Posterior vena cava (tissue), 2 donors: ENCODE measurements at regions not wholly inside any gene's neighbourhood (a gene's known extent, or its start where the extent isn't known, plus 50 kb on each side); places are given as distances from the start of the nearest gene placed in this dataset.
"Not testable (repeated sequence)": the region's sequence is repeated elsewhere in the genome, so short reads cannot be mapped to it uniquely, and the experiment has no call there.

Source experiments
- DNase-seq: peaks from one replicate; pipeline ENCODE4 v3.0.0-alpha.2; 2020; ENCODE audit warnings: low spot score
- intact Hi-C, 2 donors: fragments of 100-400 bp; cut with DNase I; formaldehyde crosslinking; loops; one replicate each; pipeline versions ENCODE4 v1.14.1 to v1.14.2; 2022 to 2023
- donor health status: DM: yes; HTN: yes; CAD: no.
- donor health status: DM: yes; HTN: yes; CAD: no.

DNA sequence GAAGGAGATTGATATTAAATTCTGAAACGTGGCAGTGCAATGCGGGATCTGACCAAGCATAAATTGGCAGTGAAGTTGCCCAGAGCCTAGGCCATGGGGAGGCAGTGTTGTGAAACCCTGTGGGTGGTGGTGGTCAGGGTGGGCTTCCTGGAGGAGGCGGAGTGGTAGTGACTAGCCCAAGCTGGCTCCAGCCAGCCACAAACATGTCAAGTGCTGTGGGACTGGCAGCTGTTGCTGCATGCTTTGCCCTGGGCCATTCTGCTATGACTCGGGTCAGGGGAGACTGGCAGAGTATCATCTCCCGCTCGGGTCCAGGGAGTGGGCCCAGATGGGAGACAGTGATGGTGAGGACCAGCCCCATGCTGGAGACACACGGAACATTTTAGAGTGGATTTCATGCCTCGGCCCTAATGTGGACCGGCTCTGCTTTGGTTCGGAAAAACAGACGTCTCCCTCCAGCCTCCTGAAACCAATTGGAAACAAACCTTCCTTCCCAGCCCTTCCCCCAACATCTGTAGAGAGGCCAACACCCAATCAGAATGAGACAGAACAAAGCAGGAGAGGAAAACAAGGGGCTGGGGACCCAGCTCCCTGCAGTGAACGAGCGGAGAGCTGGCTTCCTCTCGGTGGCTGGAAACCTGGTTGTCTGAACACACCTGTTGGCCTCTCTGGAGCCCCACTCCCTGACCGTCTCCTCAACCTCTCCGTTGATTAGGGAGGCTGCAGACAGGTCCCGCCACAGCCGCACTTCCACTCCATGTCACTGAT is 58.2 kb downstream of the TMEM270 start:
- no peak for DNase-seq
- intact Hi-C loops = no loop called here

DNA sequence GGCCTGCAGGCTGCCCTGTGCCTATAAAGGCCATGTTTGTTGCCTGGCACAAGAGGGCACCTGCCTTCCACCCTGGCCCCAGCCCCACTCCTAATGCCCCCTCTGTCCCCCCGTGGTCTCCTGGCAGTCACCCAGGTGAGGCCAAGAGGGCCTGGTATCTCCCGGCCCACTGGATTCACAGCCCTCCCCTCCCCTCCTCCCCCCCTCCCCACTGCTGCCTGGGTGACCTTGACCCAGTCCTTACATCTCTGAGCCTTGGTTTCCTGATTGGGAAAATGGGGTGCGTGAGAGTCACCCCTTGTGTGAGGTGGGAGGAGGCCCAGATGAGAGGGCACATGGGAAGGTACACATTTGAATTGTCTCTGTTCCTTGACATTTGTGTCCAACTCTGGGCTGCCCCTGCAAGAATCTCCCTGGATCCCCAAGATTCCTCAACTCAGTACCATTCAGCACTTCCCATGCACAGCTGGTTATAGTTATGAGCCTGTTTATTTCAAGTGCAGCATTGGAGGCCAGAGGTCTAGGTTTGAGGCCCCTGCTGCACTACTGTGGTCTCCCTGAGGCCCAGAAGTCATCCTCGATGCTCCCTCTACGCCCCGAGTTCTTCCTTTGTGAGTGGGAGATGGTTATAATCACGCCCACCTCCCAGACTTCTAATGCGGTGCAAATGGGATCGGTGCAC is 58.9 kb downstream of the TMEM270 start:
- no peak for DNase-seq
- intact Hi-C loops = no loop called here

DNA sequence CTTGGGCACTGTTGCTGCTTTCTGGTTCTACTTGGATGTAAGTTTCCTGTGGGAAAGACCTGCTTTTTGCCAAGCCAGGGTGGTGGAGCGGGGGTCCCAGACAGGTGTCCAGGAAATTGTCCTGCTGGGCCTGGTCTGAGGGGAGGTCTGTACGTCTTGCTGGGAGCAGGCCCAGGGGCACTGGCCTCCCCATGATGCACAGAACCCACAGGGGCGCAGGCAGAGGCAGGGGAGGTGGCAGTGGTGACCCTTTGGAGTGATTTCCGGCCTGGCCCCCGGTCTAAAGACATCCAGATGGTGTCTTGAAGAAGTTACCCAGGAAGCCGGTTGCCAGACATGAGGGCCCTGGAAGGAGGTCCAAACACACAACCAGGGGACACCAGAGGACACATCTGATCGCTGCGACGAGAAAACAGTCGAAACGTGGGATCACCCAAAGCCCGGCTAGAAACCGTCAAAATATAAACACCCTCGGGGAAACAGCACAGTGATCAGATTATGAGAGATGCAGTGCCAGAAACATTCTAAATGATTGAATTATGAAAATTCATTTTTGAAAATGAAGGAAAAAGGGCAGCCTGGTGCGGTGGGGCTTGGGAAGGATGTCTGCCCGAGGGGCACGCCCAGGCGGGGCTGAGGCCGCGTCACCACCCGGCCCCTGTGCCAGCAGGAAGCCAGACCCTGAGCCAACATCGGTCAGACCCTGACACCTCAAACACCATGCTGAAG is 59.6 kb downstream of the TMEM270 start:
- DNase-seq = no peak
- intact Hi-C loops = no loop called here

DNA sequence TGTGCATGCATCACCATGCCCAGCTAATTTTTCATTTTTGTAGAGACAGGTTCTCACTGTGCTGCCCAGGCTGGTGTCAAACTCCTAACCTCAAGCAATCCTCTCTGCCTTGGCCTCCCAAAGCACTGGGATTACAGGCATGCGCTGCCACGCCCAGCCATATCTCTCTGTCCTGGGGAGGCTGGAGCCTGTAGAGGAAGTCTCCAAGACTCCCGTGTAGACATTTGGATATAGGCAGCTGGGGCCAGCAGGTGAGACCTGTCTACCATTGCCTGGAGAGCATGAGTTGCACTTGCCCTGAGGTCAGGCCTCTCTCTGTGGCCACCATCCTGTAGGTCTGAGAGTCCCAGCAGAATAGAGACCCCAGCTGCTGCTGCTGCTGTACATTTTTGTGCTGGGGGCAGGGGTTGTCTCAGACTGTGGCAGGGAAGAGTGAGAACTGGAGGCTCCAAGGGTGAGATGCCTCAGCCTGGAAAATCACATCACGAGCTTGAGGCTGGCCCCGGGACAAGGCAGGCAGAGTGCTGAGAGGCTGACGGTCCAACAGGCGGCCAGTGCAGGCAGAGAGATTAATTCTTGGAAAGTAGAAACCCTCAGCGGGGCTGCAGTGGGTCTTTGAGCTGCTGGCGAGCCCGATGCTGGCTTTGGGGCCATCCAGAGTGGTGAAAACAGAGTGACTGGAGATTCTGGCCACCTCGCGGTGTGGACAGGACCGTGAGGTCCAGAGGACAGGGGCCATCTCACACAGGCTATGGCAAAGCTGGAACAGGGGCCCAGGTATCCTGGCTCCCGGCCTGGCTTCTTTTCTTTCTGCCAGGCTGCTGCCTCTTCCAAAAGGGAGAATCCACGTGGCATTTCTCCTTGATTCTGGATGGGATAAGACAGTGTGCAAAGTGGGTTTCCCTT is 60.9 kb downstream of the TMEM270 start:
- no peak for DNase-seq
- intact Hi-C loops = no loop called here

DNA sequence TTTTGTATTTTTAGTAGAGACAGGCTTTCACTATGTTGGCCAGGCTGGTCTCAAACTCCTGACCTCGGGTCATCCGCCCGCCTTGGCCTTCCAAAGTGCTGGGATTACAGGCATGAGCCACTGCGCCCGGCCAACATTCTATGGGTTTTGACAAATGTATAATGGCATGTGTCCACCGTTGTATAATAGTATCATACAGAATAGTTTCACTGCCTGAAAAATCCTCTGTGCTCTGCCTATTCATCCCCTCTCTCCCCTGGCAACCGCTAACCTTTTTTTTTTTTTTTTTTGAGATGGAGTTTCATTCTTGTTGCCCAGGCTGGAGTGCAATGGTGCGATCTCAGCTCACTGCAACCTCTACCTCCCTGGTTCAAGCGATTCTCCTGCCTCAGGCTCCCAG is 67.7 kb downstream of the TMEM270 start:
- intact Hi-C loops, DNase-seq: not testable (repeated sequence)

DNA sequence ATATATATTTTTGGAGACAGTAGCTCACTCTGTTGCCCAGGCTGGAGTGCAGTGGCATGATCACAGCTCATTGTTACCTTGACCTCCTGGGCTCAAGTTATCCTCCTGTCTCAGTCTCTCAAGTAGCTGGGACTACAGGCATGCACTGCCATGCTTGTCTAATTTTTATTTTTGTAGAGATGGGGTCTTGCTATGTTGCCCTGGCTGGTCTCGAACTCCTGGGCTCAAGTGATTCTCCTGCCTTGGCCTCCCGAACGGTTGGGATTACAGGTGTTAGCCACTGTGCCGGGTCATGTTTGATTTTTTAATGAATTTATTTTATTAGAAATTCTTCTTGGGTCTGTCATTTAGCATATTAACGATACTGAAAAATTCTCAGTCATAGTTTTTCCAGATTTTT is 70.5 kb downstream of the TMEM270 start:
- intact Hi-C loops = no loop called here
- DNase-seq = no peak

DNA sequence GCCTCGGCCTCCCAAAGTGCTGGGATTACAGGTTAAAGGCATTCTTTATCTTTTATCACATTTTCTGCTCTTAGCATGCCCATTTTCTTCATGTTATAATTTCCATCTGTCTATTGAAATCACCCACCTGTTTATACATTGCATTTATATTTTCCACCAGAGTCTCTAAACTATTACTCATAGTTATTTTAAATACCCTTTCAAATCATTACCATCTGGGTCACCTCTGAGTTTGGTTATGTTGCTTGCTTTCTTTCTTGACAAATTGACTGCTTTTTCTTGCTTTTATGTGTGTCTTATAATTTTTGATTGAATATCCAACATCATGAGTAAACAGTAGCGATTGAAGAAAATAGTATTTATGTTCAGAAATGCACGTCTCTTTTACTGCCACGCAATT is 71.4 kb downstream of the TMEM270 start:
- intact Hi-C loops = no loop called here
- no peak for DNase-seq

DNA sequence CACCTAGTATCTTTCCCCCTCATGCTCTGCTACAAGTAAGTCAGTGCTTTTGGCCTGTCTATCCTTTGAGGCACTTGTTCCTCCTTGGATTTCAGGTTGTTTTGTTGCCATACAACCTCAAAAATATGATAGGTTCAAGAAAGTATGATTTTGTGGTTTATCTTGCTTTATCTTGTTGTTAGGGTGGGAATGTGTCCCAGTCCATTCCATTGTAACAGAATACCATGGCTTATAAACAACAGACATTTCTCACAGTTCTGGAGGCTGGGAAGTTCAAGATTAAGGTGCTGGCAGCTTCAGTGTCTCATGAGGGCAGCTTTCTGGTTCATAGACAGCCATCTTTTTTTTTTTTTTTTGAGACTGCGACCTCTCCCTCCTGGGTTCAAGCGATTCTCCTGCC is 72.1 kb downstream of the TMEM270 start:
- no peak for DNase-seq
- intact Hi-C loops = no loop called here

DNA sequence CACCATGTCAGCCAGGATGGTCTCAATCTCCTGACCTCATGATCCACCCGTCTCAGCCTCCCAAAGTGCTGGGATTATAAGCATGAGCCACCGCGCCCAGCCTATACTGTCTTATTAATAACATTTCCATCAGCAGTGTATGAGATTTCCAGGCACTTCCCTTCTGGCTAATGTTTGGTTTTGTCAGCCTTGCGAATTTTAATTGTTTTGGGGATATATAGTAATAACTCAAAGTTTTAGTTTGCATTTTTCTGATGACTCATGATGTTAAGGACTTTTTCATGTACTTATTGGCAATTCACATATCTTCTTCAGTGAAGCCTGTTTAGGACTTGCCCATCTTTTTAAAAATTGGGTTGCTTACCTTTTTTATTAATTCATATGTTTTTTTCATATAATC is 76.0 kb downstream of the TMEM270 start:
- intact Hi-C loops = no loop called here
- no peak for DNase-seq

DNA sequence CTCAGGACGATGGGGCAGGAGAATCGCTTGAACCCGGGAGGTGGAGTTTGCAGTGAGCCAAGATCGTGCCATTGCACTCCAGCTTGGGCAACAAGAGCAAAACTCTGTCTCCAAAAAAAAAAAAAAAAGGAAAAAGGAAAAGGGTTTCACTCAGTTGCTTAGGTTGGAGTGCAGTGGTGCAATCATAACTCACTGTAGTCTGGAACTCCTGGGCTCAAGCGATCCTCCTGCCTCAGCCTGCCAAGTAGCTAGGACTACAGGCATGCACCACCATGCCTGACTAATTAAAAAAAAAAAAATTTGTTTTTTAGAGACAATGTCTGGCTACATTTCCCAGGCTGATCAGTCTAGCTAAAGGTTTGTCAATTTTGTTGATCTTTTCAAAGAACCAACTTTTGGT is 76.7 kb downstream of the TMEM270 start:
- intact Hi-C loops = not testable (repeated sequence)

DNA sequence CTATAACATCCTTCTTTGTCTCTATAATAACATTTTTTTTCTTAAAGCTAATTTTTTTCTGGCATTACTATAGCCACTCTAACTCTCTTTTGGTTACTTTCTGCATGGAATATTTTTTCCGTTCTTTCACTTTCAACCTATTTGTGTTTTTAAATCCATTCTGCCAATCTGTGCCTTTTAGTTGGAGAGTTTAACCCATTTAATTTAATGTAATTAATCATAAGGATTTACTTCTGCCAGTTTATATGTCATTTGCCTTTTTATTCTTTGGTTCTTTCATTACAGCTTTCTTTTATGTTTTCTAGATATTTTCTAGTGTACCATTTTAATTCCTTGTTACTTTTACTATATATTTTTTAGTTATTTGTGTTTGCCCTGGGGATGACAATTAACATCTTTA is 78.6 kb downstream of the TMEM270 start:
- intact Hi-C loops = no loop called here
- DNase-seq = no peak

More for the DNA sequence above, 76.7 kb downstream of the TMEM270 start:
- not testable (repeated sequence) for DNase-seq

DNA sequence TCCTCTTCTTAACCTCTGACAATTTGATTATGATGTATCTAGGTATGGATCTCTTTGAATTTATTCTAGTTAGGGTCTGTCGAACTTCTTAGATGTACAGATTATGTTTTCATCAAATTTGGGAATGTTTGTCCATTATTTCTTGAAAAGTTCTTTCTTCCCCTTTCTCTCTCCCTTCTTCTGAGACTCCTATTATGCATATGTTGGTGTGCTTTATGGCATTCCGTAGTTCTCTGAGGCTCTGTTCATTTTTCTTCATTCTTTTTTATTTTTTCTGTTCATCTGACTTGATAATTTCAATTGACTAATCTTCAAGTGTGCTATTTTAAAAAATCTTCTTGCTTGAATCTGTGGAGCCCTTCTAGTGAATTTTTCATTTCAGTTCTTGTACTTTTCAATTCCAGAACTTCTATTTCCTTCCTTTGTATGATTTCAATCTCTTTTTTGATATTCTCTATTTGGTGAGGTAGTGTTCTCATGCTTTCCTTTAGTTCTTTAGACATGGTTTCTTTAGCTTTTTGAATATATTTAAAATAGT is 79.8 kb downstream of the TMEM270 start:
- DNase-seq = no peak
- intact Hi-C loops = loop anchor here in 1 of 2 donors (1.0 kb wide), 2 partner anchors 27 to 30 kb away; no protein-coding TSS in a partner anchor

DNA sequence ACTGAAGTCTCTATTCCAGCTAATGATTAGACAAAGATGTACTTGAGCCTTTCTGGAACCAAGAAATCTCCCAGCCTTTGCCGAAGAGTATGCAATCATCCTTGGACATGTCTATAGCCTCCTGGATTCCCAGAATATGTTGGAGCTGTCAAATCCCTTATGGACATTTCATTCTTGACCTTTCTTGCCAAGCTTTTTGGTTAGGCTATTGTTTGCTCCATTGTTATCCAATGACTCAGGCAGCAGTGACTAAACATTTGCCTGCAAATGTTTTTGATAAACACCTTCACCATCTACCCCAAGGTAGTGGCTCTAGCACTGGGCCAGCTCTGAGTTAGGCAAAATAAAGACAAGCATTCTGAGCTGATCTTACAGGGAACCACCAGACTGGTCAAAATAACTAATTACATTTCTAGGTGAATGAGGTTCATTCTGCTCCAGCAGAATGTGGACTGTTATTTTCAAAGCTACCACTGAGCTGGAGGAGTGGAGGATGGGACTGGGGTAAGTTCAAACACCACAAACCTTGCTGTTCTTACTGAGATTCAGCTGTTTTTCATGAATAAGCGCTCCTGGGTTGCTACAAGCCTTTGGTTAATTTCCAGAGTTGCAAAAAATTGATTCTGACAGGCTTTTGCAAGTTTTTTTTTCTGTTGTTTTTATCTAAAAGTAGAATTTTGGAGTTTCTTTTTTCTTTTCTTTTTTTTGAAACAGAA is 81.0 kb downstream of the TMEM270 start:
- DNase-seq = no peak
- intact Hi-C loops = loop anchor here in 1 of 2 donors (1.0 kb wide), 1 partner anchor 25 kb away; no protein-coding TSS in a partner anchor

DNA sequence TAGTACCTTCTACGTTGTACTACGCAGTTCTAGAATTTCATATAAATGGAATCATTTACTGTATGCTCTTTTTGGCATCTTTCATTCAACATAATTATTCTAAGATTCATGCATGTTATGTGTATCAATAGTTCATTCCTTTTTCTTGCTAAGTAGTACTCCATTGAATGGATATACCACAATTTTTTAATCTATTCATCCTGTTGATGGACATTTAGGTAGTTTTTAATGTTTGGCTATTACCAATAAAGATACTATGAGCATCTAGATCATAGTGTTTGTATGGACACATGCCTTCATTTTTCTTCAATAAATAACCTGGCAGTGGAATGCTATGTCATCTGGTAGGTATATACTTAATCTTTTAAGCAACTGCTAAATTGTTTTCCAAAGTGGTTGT is 83.0 kb upstream of the ELN start:
- intact Hi-C loops = no loop called here
- no peak for DNase-seq

DNA sequence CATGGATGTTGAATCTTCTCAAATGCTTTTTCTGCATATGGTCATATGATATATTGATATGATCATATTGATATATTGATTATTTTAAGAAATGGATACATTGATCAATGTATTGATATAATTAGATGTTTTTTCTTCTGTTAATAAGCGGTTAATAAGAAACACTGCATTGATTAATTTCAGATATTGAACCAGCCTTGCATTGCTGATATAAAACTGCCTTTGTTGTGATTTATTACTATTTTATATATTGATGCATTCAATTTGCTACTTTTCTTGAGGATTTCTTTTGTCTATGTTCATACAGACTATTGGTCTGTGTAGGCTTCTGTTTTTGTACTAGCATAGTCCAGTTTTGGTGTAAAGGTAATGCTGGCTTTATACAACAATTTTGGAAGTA is 79.7 kb upstream of the ELN start:
- intact Hi-C loops = no loop called here
- no peak for DNase-seq

DNA sequence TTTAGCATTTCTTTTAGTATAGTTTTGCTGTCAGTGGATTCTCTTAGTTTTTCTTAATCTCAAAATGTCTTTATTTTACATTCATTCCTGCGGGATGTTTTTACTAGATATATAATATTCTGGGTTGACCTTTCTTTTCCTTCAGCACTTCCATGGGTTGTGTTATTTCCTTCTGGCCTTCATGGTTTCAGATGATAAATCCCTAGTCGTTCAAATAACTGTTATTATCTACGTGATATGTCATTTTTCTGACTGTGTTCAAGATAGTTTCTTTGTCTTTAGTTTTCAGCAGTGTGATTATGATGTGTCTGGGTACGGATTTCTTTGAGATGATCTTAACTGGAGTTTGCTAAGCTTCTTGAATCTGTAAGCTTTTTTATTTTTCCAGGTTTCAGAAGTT is 75.7 kb upstream of the ELN start:
- intact Hi-C loops = no loop called here
- DNase-seq = no peak

DNA sequence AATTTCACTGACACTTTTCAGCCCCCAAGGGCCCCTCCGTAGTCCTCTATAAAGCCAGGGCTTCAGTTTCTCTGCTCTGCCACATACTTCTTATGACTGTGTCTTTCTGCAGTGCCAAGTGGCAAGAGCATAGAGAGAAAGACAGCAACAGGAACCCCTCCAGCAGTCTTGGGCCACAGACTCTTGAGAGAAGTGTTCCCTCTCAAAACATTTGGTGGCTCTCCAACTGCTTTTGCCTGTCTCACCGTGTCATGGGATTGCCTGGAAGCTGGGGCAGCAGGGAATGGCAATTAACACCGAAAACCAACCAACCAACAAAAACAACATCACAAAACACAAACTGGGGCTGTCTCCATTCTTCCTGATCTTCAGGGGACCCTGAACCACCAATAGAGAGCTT is 73.8 kb upstream of the ELN start:
- DNase-seq = no peak
- intact Hi-C loops = no loop called here

DNA sequence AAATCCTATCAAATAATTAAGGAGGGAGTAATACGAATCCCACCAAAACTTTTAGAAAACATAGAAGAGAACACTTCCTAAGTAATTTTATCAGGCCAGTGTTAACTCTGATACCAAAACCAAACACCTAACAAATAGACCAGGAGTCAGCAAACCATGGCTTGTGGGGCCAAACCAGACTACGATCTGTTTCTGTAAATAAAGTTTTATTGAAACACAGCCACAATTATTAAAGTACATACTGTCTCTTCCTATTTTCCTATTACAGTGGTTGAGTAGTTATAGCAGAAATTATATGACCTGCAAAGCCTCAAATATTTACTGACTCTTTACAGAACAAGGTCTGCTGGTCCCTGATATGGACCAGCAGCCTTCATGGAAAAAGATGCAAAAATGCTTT is 73.1 kb upstream of the ELN start:
- no peak for DNase-seq
- intact Hi-C loops = no loop called here

DNA sequence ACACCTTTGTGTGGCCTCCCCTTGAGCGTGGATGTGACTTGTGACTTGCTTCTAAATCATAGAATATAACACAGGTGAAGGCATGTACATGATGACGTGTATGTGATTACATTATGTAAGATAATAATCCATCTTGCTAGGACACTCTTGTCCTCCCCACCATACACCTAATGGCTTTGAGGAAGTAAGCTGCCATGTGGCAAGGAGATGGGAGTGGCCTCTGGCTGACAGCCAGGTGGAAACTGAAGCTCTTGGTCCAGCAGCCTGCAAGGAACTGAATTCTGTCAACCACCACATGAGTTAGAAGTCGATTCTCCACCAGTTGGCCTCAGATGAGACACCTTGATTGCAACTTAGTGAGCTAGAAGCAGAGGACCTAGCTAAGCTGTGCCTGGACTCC is 67.4 kb upstream of the ELN start:
- no peak for DNase-seq
- intact Hi-C loops = no loop called here
